ENCODE measurements at regions not wholly inside any gene's neighbourhood (a gene's known extent, or its start where the extent isn't known, plus 50 kb on each side); places are given as distances from the start of the nearest gene placed in this dataset.
"Not testable (repeated sequence)": the region's sequence is repeated elsewhere in the genome, so short reads cannot be mapped to it uniquely, and the experiment has no call there.

DNA sequence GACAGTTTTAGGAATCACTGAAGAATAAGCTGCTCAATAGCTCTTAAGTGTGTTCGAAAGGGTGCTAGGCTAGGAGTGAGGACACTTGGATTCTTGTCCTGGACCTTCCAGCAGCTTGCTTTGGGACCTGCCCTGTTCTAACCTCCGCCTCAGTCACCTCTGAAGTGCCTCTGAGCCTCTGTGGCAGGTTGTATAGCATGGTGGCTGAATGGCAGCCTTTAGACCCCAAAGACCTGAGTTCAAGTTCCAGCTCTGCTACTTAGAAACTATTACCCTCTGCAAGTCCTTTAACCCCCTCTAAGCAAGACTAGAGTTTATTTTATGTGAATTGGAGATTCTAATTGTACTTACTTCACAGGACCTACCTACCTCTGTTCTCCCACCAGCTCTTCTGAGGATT lies 81.5 kb downstream of the RRAGC start:
- H3K36me3 ChIP-seq (ENCODE audit: control insufficient read depth in 5 of 5, insufficient read depth in 5 of 5, low read length in 5 of 5): no peaks in the 10 kb centered on the region
- H3K9me3 ChIP-seq (ENCODE audit: control insufficient read depth in 5 of 5, low read length in 5 of 5): no peaks in the 10 kb centered on the region
- peaks cover 8 to 37% (median 17%) of the 10 kb centered on the region in 5 donors for H3K27me3 ChIP-seq (ENCODE audit: control insufficient read depth in 5 of 5, insufficient read depth in 4 of 5, low read length in 5 of 5)
- H3K27ac ChIP-seq (ENCODE audit: low read depth, low read length): no peak overlapping the region
- H3K4me3 ChIP-seq (ENCODE audit: low read depth in 1 of 5, low read length in 5 of 5): no peak overlapping the region
- H3K4me1 ChIP-seq (ENCODE audit: control insufficient read depth in 5 of 5, insufficient read depth in 5 of 5, low read length in 5 of 5): peaks cover 0 to 3% (median 0%) of the 10 kb centered on the region in 5 donors
- H3K9ac ChIP-seq (ENCODE audit: low read length in 5 of 5): no peak overlapping the region

- Histone ChIP-seq H3K9me3 (ENCODE audit: control insufficient read depth in 5 of 5, low read length in 5 of 5) (no peaks in the 10 kb centered on the region), H3K4me3 (ENCODE audit: low read depth in 1 of 5, low read length in 5 of 5) (no peak overlapping the region), H3K4me1 (ENCODE audit: control insufficient read depth in 5 of 5, insufficient read depth in 5 of 5, low read length in 5 of 5) (peaks cover 0 to 3% (median 0%) of the 10 kb centered on the region in 5 donors), H3K36me3 (ENCODE audit: control insufficient read depth in 5 of 5, insufficient read depth in 5 of 5, low read length in 5 of 5) (no peaks in the 10 kb centered on the region), H3K27me3 (ENCODE audit: control insufficient read depth in 5 of 5, insufficient read depth in 4 of 5, low read length in 5 of 5) (peaks cover 8 to 36% (median 14%) of the 10 kb centered on the region in 5 donors), H3K27ac (ENCODE audit: low read depth, low read length) (no peak overlapping the region), H3K9ac (ENCODE audit: low read length in 5 of 5) (no peak overlapping the region)
Measured at GRCh38 chr1:38777464-38777957, 82.1 kb downstream of the RRAGC start.

DNA sequence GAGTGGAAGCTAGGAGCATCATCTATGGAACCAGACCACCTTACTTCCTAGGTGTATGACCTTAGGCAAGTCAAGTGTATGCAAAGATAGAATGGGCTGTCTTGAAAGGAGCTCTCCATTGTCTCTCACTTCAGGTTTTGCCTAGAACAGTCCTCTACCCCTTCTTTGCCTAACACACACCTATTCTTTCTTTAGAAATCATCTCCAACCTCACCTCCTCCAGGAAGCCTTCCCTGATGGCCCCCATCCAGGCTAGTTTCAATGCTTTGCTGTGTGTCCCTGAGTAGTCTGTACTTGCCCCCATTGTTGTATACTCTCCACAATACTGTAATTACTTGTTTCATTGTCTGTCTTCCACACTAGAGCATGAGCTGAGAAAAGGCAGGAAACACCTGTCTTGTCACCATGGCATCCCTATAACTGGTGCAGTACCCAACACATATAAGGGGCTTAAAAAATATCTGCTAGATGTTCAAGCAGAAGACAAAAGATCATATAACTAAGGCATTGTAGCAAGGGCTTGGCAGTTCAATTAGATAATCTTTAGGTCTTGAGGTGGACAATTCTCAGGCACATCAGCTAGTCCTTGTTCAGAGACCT lies 83.0 kb downstream of the RRAGC start:
- H3K9ac ChIP-seq (ENCODE audit: low read length in 5 of 5): no peak overlapping the region

DNA sequence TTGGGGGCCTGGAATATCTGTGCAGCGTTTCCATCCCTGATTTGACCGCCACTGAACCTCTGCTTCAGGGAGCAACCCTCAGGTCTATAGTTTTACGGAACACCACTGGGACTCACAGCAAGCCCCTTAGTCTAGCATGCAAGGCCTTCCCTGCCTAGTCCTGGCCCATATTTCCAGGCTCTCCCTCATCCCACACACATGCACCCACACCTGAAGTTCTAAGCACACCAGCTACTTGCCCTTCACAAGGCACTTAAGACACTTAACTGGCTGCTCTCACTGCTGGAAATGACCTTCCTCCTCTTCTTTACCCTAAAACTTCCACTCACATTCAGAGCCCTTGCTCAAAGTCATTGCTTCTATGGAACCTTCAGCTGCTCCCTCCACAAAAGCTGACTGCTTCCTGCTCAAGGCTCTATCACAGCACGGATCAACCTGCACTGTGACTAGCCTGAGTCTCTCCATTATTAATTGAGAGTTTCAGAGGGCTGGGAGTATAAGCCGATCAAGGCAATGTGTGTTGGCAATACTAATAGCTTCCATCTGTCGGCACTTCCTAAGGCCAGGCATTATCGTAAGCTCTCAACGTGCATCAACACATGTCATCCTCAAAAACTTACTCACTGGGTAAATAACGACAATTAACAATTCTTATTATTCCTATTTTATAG lies 84.3 kb downstream of the RRAGC start:
- Histone ChIP-seq H3K27ac (ENCODE audit: low read depth, low read length) (no peak overlapping the region), H3K9me3 (ENCODE audit: control insufficient read depth in 5 of 5, low read length in 5 of 5) (no peaks in the 10 kb centered on the region), H3K4me3 (ENCODE audit: low read depth in 1 of 5, low read length in 5 of 5) (no peak overlapping the region), H3K9ac (ENCODE audit: low read length in 5 of 5) (no peak overlapping the region), H3K27me3 (ENCODE audit: control insufficient read depth in 5 of 5, insufficient read depth in 4 of 5, low read length in 5 of 5) (peaks cover 5 to 20% (median 8%) of the 10 kb centered on the region in 5 donors), H3K36me3 (ENCODE audit: control insufficient read depth in 5 of 5, insufficient read depth in 5 of 5, low read length in 5 of 5) (no peaks in the 10 kb centered on the region), H3K4me1 (ENCODE audit: control insufficient read depth in 5 of 5, insufficient read depth in 5 of 5, low read length in 5 of 5) (no peaks in the 10 kb centered on the region)

More for the DNA sequence above, 83.0 kb downstream of the RRAGC start:
- Histone ChIP-seq H3K9me3 (ENCODE audit: control insufficient read depth in 5 of 5, low read length in 5 of 5) (no peaks in the 10 kb centered on the region), H3K27me3 (ENCODE audit: control insufficient read depth in 5 of 5, insufficient read depth in 4 of 5, low read length in 5 of 5) (peaks cover 5 to 29% (median 10%) of the 10 kb centered on the region in 5 donors), H3K27ac (ENCODE audit: low read depth, low read length) (no peak overlapping the region), H3K36me3 (ENCODE audit: control insufficient read depth in 5 of 5, insufficient read depth in 5 of 5, low read length in 5 of 5) (no peaks in the 10 kb centered on the region), H3K4me3 (ENCODE audit: low read depth in 1 of 5, low read length in 5 of 5) (no peak overlapping the region), H3K4me1 (ENCODE audit: control insufficient read depth in 5 of 5, insufficient read depth in 5 of 5, low read length in 5 of 5) (no peaks in the 10 kb centered on the region)

GRCh38 chr1:38773483-38773882 lies 86.1 kb downstream of the RRAGC start:
- Histone ChIP-seq H3K4me1 (ENCODE audit: control insufficient read depth in 5 of 5, insufficient read depth in 5 of 5, low read length in 5 of 5) (no peaks in the 10 kb centered on the region), H3K36me3 (ENCODE audit: control insufficient read depth in 5 of 5, insufficient read depth in 5 of 5, low read length in 5 of 5) (no peaks in the 10 kb centered on the region), H3K9me3 (ENCODE audit: control insufficient read depth in 5 of 5, low read length in 5 of 5) (no peaks in the 10 kb centered on the region), H3K27me3 (ENCODE audit: control insufficient read depth in 5 of 5, insufficient read depth in 4 of 5, low read length in 5 of 5) (peaks cover 0 to 14% (median 6%) of the 10 kb centered on the region in 5 donors), H3K9ac (ENCODE audit: low read length in 5 of 5) (no peak overlapping the region), H3K4me3 (ENCODE audit: low read depth in 1 of 5, low read length in 5 of 5) (no peak overlapping the region), H3K27ac (ENCODE audit: low read depth, low read length) (no peak overlapping the region)

DNA sequence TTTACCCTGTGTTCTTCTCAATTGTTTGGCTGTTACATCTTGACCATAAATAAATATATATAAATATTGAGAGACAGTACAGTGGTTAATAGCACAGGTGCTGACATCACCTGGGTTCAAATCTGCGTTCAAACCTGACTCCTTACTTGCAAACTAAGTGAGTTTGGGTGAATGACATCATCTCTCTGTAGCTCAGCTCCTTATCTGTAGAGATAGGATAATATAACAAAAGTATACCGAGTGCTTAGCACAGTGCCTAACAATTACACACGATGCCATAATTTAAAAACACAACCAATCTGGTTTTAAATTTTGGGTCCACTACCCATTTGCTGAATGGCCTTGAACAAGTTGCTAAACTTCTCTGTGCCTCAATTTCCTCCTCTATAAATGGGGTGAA lies 86.6 kb downstream of the RRAGC start:
- Histone ChIP-seq H3K9me3 (ENCODE audit: control insufficient read depth in 5 of 5, low read length in 5 of 5) (no peaks in the 10 kb centered on the region), H3K4me1 (ENCODE audit: control insufficient read depth in 5 of 5, insufficient read depth in 5 of 5, low read length in 5 of 5) (no peaks in the 10 kb centered on the region), H3K27ac (ENCODE audit: low read depth, low read length) (no peak overlapping the region), H3K27me3 (ENCODE audit: control insufficient read depth in 5 of 5, insufficient read depth in 4 of 5, low read length in 5 of 5) (peaks cover 0 to 11% (median 6%) of the 10 kb centered on the region in 5 donors), H3K4me3 (ENCODE audit: low read depth in 1 of 5, low read length in 5 of 5) (no peak overlapping the region), H3K36me3 (ENCODE audit: control insufficient read depth in 5 of 5, insufficient read depth in 5 of 5, low read length in 5 of 5) (no peaks in the 10 kb centered on the region), H3K9ac (ENCODE audit: low read length in 5 of 5) (no peak overlapping the region)

- H3K9me3 ChIP-seq (ENCODE audit: control insufficient read depth in 5 of 5, low read length in 5 of 5): no peaks in the 10 kb centered on the region
- H3K4me3 ChIP-seq (ENCODE audit: low read depth in 1 of 5, low read length in 5 of 5): no peak overlapping the region
- H3K4me1 ChIP-seq (ENCODE audit: control insufficient read depth in 5 of 5, insufficient read depth in 5 of 5, low read length in 5 of 5): no peaks in the 10 kb centered on the region
- no peak overlapping the region for H3K27ac ChIP-seq (ENCODE audit: low read depth, low read length)
- no peak overlapping the region for H3K9ac ChIP-seq (ENCODE audit: low read length in 5 of 5)
- no peaks in the 10 kb centered on the region for H3K36me3 ChIP-seq (ENCODE audit: control insufficient read depth in 5 of 5, insufficient read depth in 5 of 5, low read length in 5 of 5)
- peaks cover 0 to 11% (median 6%) of the 10 kb centered on the region in 5 donors for H3K27me3 ChIP-seq (ENCODE audit: control insufficient read depth in 5 of 5, insufficient read depth in 4 of 5, low read length in 5 of 5)
Measured at GRCh38 chr1:38772026-38772425, 87.5 kb downstream of the RRAGC start.

GRCh38 chr1:38770516-38771173 lies 88.9 kb downstream of the RRAGC start:
- H3K4me1 ChIP-seq (ENCODE audit: control insufficient read depth in 5 of 5, insufficient read depth in 5 of 5, low read length in 5 of 5); H3K36me3 ChIP-seq (ENCODE audit: control insufficient read depth in 5 of 5, insufficient read depth in 5 of 5, low read length in 5 of 5); H3K4me3 ChIP-seq (ENCODE audit: low read depth in 1 of 5, low read length in 5 of 5); H3K27me3 ChIP-seq (ENCODE audit: control insufficient read depth in 5 of 5, insufficient read depth in 4 of 5, low read length in 5 of 5); H3K9ac ChIP-seq (ENCODE audit: low read length in 5 of 5); H3K27ac ChIP-seq (ENCODE audit: low read depth, low read length); H3K9me3 ChIP-seq (ENCODE audit: control insufficient read depth in 5 of 5, low read length in 5 of 5): not testable (repeated sequence)

DNA sequence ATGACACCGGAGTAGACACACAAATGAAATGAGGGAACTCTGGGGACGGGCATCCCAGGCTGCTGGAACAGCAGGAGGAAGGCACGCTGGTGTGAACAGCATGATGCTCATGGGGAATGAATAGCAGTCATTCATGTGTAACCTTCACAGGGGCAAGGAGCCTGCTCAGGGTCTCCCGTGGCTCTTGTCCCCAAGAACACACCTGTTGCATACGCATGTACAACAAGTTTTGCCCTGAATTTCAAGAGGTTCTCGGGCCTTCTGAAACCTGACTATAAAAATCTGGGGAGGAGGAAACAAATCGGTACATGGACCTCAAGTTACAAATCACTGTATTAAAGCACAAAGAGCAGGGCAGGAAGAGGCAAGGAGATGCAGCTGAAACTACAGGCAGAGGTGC lies 93.4 kb downstream of the RRAGC start:
- Histone ChIP-seq H3K27ac (ENCODE audit: low read depth, low read length) (no peak overlapping the region), H3K4me3 (ENCODE audit: low read depth in 1 of 5, low read length in 5 of 5) (no peak overlapping the region), H3K4me1 (ENCODE audit: control insufficient read depth in 5 of 5, insufficient read depth in 5 of 5, low read length in 5 of 5) (no peaks in the 10 kb centered on the region), H3K9me3 (ENCODE audit: control insufficient read depth in 5 of 5, low read length in 5 of 5) (no peaks in the 10 kb centered on the region), H3K9ac (ENCODE audit: low read length in 5 of 5) (no peak overlapping the region), H3K36me3 (ENCODE audit: control insufficient read depth in 5 of 5, insufficient read depth in 5 of 5, low read length in 5 of 5) (no peaks in the 10 kb centered on the region), H3K27me3 (ENCODE audit: control insufficient read depth in 5 of 5, insufficient read depth in 4 of 5, low read length in 5 of 5) (peaks cover 0 to 5% (median 2%) of the 10 kb centered on the region in 5 donors)

- Histone ChIP-seq H3K27me3 (ENCODE audit: control insufficient read depth in 5 of 5, insufficient read depth in 4 of 5, low read length in 5 of 5) (peaks cover 0 to 5% (median 2%) of the 10 kb centered on the region in 5 donors), H3K36me3 (ENCODE audit: control insufficient read depth in 5 of 5, insufficient read depth in 5 of 5, low read length in 5 of 5) (no peaks in the 10 kb centered on the region), H3K9ac (ENCODE audit: low read length in 5 of 5) (no peak overlapping the region), H3K27ac (ENCODE audit: low read depth, low read length) (no peak overlapping the region), H3K4me3 (ENCODE audit: low read depth in 1 of 5, low read length in 5 of 5) (no peak overlapping the region), H3K9me3 (ENCODE audit: control insufficient read depth in 5 of 5, low read length in 5 of 5) (no peaks in the 10 kb centered on the region), H3K4me1 (ENCODE audit: control insufficient read depth in 5 of 5, insufficient read depth in 5 of 5, low read length in 5 of 5) (no peaks in the 10 kb centered on the region)
Measured at GRCh38 chr1:38763121-38763520, 96.5 kb downstream of the RRAGC start.

All from subcutaneous abdominal adipose tissue (tissue), 5 donors.